ENCODE measurements at regions not wholly inside any gene's neighbourhood (a gene's known extent, or its start where the extent isn't known, plus 50 kb on each side); places are given as distances from the start of the nearest gene placed in this dataset.
"Not testable (repeated sequence)": the region's sequence is repeated elsewhere in the genome, so short reads cannot be mapped to it uniquely, and the experiment has no call there.

- DNase-seq (ENCODE audit: low read depth) = not testable (repeated sequence)
These were observed 243.7 kb upstream of the FOXN3 start for GRCh38 chr14:89660625-89661233.

- peak; percentile 71 for DNase-seq (ENCODE audit: low read depth)
These were observed 243.1 kb upstream of the FOXN3 start for GRCh38 chr14:89660166-89660565.

- DNase-seq (ENCODE audit: low read depth) = no peak
These were observed 242.1 kb upstream of the FOXN3 start for GRCh38 chr14:89658977-89659670.

GRCh38 chr14:89657014-89657413, 240.0 kb upstream of the FOXN3 start:
- no peak for DNase-seq (ENCODE audit: low read depth)

GRCh38 chr14:89654998-89655397, 238.0 kb upstream of the FOXN3 start:
- no peak for DNase-seq (ENCODE audit: low read depth)

GRCh38 chr14:89652352-89652751, 235.3 kb upstream of the FOXN3 start:
- DNase-seq (ENCODE audit: low read depth) = no peak

GRCh38 chr14:89651805-89652204, 234.8 kb upstream of the FOXN3 start:
- no peak for DNase-seq (ENCODE audit: low read depth)

- DNase-seq (ENCODE audit: low read depth) = no peak
These were observed 233.3 kb upstream of the FOXN3 start for GRCh38 chr14:89650077-89650978.

GRCh38 chr14:89649451-89650075, 232.5 kb upstream of the FOXN3 start:
- no peak for DNase-seq (ENCODE audit: low read depth)

- no peak for DNase-seq (ENCODE audit: low read depth)
These were observed 231.9 kb upstream of the FOXN3 start for GRCh38 chr14:89648924-89649323.

GRCh38 chr14:89648510-89648909, 231.5 kb upstream of the FOXN3 start:
- no peak for DNase-seq (ENCODE audit: low read depth)

GRCh38 chr14:89646971-89647370, 229.9 kb upstream of the FOXN3 start:
- DNase-seq (ENCODE audit: low read depth) = no peak

- no peak for DNase-seq (ENCODE audit: low read depth)
These were observed 227.6 kb upstream of the FOXN3 start for GRCh38 chr14:89644641-89645040.

- no peak for DNase-seq (ENCODE audit: low read depth)
These were observed 224.6 kb upstream of the FOXN3 start for GRCh38 chr14:89641495-89642175.

- DNase-seq (ENCODE audit: low read depth) = no peak
These were observed 223.1 kb upstream of the FOXN3 start for GRCh38 chr14:89640141-89640540.

GRCh38 chr14:89639687-89640086, 222.7 kb upstream of the FOXN3 start:
- DNase-seq (ENCODE audit: low read depth) = no peak

GRCh38 chr14:89638891-89639290, 221.9 kb upstream of the FOXN3 start:
- DNase-seq (ENCODE audit: low read depth) = no peak

GRCh38 chr14:89637581-89637980, 220.5 kb upstream of the FOXN3 start:
- no peak for DNase-seq (ENCODE audit: low read depth)

GRCh38 chr14:89635615-89636014, 218.6 kb upstream of the FOXN3 start:
- DNase-seq (ENCODE audit: low read depth) = no peak

- no peak for DNase-seq (ENCODE audit: low read depth)
These were observed 217.0 kb upstream of the FOXN3 start for GRCh38 chr14:89634037-89634436.

- no peak for DNase-seq (ENCODE audit: low read depth)
These were observed 213.2 kb upstream of the FOXN3 start for GRCh38 chr14:89630101-89630829.

All from forelimb muscle (tissue), 1 donor.